Activated CD4-positive, alpha-beta T cell treated with anti-CD3 and anti-CD28 coated beads, Interleukin-10, Interleukin-2, amounts not matched to agents 100 ng/mL and 50 ng/mL, durations not matched to agents 16 hours and 8 hours (primary cell): ENCODE measurements at regions not wholly inside any gene's neighbourhood (a gene's known extent, or its start where the extent isn't known, plus 50 kb on each side); places are given as distances from the start of the nearest gene placed in this dataset.

Experiments used
- DNase-seq: peaks from one replicate; pipeline ENCODE4 v3.0.0-alpha.2; 2020

DNA sequence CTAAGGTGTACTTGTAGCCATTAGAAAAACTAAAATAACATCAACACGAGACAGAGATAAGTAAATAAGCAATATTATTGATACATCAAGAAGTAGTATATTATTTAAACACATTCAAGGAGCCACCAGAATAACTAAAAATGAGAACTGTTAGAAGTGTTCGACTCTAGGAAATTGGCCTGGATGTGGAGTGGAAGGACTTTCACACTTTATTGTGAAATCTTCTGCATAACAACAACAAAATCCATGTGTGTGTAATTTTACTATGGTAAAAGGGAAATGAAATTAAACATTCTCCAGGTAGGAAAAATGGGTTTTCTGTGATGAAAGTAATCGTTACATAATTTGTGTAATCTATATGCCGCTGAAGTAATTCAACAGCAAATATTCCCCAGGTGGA is 96.3 kb upstream of the RNF152 start:
- DNase-seq: no peak

DNA sequence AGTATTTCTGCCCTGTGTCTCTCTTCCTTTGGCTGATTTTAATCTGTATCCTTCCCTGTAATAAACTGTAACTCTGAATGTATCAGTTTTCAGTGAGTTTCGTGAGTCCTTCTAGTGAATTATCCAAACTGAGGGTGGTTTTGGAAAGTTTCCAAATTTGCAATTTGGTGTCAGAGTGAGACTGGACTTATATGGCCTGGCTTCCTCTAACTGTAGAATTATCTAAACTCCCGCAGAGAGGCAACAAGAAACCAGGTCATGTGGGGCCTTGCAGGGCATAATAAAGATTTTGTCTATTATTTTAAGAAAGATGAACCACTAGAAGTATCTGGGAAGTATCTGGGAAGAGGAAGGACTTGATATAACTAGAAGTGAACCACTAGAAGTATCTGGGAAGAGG is 95.3 kb upstream of the RNF152 start:
- DNase-seq: no peak

DNA sequence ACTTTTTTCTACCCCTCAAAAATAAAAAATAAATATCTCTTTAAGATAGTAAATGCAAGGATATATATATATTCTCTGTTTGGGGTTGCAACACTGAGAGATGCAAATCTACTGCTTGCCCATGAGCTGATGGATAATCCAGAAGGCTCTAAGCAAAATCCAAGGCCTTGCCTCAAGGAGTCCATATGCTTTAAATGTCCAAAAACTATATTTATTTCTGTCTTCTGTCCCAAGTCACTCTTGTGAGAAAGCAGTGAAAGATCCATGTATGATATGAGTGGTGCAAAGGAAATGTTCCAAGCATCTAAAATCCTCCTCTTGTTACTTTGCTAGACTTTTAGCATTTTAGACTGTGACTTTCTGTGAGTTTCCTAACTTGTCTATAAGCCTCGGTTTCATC is 92.9 kb upstream of the RNF152 start:
- no peak for DNase-seq

DNA sequence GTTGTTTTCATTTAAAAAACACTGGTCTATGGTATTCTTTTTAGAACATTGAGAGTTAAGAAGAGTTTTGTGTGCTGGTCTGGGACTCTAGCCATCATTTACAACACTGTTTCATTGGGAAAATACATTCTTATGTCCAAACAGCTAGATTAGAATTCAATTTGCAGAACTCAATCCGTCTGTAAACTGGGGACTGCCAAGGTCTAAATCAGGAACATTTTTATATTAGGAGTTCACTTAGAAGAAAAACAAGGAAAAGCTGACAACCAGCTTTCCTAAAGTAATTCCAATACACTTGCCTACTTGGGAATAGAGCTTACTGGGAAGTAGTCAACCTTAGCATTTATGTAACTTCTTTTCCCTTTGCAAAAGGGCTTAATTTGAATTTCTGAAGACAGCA is 91.5 kb upstream of the RNF152 start:
- DNase-seq: no peak

DNA sequence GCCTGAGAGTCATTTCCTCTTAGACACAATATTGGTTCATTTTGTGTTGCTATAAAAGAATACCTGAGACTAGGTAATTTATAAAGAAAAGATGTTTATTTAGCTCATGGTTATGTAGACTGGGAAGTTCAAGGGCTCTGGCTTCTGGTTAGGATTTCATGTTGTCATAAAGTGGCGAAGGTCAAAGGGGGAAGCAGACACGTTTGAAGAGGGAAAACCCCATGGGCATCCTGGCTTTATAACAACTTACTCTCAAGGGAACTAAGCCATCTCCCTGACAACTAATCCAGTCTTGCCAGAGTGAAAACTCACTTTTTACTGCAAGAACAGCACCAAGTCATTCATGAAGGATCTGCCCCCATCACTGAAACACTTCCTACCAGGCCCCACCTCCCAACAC is 89.7 kb upstream of the RNF152 start:
- DNase-seq: no peak

DNA sequence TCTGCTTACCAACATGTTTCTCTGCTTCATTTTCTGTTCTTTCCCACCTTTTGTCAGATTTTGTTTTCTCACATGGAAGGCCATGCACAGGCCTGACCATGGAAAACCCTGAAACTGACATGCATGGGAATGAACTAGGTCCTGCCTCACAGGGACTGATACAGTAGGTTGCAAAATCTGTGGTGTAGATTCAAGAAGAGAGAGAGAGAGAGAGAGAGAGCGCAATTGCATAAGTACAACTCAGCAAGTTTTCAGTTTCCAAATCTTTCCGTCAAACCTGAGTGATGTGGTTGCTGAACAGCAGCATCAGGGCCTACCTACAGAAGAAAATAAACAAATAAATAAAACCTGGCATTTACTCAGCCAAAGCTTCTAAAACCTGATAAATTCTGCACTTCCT is 87.5 kb upstream of the RNF152 start:
- DNase-seq: no peak

DNA sequence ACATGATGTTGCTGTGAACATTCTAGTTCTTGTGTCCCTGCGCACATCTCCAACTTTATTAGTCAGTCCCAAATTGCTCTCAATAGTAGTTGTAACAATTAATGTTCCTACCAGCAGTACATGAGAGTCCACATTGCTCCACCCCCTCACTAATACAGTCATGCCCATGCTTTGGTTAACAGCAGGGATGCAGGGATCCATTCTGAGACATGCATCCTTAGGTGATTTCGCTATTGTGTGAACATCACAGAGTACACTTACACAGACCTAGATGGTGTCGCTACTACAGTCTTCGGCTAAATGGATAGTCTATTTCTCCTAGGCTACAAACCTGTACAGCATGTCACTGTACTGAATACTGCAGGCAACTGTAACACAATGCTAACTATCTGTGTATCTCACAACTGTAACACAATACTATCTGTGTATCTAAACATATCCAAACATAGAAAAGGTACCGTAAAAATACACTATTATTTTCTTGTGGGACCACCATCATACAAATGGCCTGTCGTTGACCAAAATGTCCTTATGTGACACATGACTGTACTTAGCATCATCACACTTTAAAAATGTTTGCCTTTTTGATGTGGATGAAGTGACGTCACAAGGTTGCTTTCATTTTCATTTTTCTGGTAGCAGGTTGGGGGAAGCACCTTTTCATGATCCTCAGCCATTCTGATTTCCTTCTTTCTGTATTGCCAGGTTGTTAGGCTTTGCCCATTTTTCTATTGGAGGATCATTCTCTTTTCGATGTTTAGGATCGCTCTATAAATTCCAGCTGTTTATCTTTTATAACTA is 82.9 kb upstream of the RNF152 start:
- DNase-seq: peak; percentile 56

DNA sequence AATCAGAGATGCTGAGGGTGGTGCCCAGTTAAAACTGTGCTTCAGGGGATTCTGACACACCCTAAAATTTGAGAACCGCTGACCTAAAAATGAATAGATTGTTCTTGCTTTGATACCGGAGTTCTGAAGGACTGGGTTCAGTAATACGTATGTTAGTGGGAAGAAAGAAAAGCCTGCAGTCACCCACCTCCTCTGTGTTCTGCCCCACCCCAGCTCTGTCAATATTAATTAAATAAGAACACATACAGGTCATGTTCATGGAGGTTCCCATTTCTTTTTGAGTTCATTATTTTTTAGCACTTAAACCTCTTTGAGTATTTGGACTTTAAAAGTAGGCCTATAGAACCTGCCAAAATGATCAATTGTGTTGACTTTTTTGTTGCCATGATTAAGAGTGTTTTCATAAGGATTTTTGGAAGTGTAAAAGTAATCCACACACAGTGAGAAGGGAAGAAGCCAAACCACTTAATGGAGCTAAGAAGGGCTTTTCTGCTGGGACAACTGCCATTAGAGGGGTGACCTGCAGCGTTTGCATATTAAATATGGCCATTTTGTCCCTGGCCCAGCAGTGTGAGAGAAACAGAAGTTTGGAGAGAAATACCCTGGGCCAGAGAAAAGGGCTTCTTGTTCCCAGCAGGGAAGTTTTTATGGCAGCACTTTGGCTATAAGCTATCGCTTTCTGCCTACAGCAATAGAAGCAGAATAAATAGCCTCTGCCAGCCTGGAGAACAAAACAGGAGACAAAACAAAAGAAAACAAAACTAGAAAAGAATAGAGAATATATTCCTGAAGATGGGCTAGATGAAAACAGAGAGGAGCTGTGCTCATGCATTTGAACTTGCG is 80.7 kb upstream of the RNF152 start:
- no peak for DNase-seq

DNA sequence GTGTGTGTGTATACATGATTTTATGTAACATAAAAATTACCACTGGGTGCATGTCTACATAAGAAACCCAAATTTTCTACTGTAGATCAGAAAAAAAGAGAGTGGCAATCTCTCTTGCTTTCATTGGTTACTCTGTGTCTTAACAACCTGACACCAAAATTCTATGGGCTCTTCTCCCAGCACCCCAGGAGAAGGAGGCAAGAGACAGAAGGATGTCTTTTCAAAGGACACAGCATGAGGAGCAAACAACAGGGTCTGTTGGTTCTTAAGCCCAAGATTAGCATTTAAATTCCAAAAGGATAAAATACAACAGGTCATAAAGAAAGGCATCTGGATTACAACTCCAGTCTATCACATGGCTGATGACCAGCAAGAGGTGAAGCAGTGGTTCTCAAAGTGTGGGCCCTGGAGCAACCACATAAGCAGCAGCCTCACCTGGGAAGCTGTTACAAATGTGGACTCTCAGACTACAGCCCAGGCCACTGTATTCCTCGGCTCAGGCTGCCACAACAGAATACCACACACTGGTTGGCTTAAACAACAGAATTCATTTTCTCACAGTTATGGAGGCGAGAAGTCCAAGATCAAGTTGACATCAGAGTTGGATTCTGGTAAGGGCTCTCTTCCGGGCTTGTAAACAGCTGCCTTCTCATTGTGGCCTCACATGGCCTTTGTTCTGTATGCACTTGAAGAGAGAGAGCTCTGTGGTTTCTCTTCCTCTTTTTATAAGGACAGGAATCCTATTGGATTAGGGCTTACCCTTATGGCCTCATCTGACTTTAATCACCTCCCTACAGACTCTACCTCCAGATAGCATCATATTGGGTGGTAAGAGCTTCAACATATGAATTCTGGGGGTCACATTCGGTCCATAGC is 79.8 kb upstream of the RNF152 start:
- DNase-seq: no peak

DNA sequence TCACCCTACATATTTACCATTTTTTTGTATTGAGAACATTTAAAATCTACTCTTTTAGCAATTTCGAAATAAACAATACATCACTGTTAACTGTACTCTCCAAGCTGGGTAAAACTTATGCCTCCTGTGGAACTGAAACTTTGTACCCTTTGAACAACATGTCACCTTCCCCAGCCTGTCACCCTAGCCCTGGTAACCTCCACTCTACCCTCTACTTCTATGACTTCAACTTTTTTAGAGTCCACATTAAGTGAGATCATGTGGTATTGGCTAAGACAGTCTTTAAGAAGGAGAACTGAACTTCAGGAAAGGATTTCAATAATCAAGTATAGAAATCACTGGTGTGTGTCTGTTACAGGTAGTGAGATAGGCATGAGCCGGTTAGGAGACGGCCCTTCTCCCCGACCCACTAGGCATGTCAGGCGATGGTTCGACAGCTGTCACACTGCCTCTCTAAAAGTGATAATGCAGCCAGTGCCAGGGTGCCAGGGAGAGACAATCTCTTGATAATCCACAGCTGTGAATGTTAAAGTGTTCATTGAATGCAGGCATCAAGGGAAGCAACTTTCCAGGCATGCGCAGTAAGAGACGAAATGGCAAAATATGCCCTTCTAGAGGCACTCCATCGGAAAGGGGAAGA is 74.6 kb upstream of the RNF152 start:
- no peak for DNase-seq

DNA sequence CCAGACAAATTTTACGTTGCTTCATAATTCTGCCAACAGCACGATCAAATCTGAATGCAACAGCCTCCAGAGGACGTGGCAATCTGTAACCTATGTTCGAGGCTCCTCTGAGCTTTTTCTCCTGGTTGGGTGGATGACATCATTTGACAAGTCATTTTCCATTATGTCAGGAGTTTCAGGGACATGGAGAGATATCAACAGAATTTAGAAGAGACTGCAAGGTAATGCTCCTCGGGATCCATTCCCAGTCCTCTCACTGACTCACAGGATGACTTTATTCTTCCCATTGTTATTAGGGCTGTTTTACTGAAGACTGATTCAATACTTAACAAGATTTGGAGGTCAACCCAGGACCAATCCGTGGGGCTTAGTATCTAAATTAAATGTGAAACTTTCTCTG is 72.5 kb upstream of the RNF152 start:
- no peak for DNase-seq

DNA sequence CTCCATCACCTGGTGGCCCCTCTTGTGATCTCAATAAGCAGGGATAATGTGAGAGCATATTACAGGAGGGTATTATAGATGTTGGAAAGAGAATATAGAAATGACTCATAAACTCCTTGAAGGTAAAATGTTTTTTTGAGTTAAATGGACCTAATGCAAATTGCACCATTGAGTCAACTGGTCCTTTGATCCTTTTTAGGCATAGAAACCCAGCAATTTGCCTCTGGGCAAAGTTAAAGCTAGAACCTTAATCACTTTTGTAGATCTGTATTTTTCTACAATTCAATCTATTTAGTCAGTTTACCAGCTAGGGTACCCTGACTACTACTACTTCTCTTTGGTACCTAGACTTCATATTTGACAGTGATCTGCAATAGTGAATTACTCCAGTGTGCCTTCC is 71.8 kb upstream of the RNF152 start:
- no peak for DNase-seq

DNA sequence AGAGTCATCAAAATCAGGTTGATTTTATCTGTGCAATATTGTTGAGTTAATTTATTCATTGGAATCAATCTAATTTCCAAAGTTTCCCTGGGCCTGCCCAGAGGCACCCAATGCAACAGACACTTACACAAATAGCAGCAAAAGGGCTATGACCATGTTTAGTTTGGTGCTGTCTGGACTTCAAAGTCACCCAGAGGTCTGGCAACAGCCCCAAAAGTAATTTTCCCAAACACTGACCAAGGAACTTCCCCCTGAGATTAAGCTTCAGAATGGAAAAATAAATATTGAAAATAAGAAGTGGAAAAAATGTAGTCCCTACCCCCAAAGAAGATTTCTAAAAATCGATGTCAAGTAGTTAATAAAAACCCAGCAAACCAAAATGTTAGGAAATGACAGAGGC is 70.9 kb upstream of the RNF152 start:
- no peak for DNase-seq

DNA sequence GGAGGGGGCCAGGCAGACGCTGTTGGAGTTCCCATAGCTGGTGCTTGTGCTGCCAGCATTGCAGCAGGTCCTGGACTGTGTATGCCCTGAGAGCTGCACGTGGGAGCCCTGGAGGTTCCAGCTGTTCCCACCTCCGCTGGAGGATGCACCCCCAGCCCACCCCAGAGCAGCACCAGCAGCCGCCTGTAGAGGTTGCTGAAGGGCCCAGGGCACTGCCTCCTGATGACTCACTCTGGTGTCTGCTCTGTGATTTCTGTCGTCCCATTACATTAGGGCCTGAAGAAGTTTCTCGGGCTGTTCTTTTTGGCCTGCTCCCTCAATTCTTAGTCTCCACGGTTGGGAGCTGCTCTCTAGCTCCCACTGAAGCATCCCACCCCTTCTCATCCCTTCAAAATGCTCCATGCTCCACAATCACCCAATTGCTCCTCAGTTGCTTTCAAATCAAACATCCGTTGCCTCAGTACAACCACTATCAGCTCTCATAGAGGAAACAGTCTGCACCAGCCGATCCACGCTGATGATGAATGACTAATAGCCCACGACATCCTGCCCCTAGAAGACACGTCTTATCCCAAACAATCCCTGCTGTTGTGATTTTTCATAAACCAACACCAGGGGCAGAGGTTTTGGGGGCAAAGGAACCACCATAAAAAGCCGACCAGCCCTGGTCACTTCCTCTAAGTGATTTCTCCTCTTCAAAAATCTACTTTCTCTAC is 65.2 kb upstream of the RNF152 start:
- no peak for DNase-seq

DNA sequence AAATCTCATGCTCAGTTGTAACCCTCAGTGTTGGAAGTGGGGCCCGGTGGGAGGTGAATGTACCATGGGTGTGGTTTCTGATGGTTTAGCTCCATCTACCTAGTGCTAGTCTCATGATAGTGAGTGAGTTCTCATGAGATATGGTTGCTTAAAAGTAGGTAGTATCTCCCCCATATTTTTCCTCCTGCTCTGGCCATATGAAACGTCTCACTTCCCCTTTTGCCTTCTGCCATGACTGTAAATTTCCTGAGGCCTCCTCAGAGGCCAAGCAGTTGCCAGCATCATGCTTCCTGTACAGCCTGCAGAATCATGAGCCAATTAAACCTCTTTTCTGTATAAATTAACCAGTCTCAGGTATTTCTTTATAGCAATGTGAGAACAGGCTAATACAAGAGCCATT is 62.8 kb upstream of the RNF152 start:
- DNase-seq: no peak

DNA sequence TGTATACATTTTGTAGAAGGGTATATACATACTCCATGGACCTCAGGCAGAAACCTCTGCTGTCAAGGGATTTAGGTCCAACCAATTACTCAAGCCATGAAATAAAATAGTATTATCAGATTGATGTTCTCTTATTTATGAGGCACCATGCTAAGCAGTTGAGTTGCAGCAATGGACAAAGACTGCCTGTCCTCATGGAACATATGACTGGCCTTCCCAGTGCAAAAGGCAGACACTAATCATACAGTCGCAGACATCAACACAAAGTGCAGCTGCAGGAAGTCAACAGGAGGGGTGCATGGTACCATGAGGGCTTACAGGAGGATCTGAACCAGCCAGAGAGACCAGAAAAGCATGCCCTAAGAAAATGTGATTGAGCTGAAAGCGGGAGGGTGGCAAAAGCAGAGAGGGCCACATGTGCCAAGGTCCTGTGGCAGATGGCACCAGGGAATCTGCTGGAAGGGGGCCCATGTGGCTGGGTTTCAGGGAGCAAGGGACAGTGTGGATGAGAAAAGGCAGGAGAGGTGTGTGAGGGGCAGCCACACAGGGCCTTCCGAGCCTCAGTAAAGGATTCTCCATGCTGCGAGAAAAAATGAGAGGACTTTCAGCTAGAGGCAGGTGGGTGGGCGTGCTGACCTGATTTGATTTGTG is 61.4 kb upstream of the RNF152 start:
- no peak for DNase-seq

DNA sequence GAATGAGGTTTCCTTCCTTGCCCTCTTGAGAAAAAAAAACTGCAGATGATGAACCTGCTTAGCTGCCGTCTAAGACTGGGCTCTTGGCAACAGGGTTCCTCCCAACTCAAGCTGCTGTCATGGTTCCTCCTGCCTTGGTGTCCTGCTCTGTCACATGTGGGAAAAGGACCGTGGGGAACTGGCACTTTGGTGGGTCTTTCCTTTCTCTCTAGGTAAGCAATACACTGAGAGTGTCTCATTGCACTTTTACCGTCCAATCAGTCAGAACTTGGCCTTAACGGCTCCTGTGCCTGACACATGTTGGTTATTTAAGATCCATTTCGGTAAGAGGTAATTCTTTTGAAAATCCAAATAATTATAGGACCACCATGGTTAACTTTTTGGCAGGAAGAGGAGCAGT is 60.8 kb upstream of the RNF152 start:
- no peak for DNase-seq

DNA sequence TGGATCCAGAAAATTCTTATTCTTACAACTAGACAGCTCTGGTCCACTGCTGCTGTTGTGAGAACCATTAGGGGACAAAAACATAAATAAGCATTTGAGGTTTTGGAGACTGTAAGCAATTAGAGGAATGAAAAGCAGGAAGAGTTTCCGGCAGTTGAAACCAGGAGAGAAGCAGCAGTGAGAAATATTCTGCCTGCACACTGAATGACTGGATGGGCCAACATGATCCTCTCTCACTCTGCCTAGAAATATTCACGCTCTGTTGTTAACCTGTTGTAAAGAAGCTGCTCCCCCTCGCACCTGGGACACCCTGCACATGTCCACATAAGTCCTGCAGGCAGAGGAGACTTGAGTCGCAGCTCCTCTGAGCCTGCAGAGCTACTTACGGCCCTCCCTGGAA is 60.4 kb upstream of the RNF152 start:
- no peak for DNase-seq

DNA sequence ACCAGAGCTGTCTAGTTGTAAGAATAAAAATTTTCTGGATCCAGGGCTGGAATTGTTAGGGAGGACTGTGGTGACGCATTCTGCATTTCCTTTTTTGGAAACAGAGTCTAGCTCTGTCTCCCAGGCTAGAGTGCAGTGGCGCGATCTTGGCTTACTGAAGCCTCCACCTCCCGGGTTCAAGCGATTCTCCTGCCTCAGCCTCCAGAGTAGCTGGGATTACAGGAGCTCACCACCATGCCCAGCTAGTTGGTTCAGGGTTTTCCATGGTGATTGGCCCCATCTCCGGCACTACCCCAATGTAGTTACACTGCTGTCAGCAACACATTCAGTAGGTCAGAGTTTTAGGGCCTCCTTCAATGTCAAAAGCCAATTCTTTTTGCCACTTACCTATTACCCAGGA is 58.6 kb upstream of the RNF152 start:
- DNase-seq: no peak

DNA sequence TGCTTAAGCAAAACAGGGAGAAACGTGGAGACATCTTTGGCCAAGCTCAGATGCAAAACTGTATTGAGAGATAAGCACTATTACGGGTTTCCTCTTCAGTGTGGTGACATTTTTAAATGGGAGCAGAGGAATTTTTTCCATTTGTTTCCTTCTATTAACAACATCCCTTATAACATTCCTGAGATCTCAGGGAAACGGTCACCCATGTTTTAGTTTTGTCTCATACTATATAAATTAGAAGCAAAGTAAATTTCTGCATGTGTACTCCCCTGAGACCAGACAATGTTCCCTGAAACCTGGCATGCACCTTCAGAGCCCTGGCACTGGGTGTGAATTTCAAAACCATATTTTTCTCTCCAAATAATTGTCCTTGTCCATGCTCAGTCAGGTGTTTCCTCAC is 57.6 kb upstream of the RNF152 start:
- no peak for DNase-seq

DNA sequence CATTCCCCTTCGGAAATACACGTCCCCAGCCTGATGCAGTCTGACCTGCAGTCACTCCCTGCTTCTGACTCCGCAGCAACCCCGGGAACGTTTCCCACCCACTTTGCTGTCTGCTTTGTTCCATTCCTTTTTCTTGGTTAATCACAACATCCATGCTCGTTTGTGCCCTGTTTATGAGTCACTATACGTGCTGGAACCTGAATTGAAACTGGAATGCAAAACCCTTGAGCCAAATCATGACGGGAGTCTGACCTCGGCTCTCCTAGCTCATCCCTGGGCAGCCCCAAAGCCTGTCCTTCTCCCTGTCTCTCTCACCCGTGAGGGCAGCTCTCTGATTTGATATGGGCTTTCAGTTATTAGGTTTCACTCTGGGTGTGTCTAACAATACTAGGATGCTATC is 57.1 kb upstream of the RNF152 start:
- DNase-seq: no peak
